ENCODE measurements at regions not wholly inside any gene's neighbourhood (a gene's known extent, or its start where the extent isn't known, plus 50 kb on each side); places are given as distances from the start of the nearest gene placed in this dataset.

GRCh38 chr1:234875953-234876855 lies 252.4 kb downstream of the TOMM20 start:
- peak; percentile 21 for DNase-seq

DNA sequence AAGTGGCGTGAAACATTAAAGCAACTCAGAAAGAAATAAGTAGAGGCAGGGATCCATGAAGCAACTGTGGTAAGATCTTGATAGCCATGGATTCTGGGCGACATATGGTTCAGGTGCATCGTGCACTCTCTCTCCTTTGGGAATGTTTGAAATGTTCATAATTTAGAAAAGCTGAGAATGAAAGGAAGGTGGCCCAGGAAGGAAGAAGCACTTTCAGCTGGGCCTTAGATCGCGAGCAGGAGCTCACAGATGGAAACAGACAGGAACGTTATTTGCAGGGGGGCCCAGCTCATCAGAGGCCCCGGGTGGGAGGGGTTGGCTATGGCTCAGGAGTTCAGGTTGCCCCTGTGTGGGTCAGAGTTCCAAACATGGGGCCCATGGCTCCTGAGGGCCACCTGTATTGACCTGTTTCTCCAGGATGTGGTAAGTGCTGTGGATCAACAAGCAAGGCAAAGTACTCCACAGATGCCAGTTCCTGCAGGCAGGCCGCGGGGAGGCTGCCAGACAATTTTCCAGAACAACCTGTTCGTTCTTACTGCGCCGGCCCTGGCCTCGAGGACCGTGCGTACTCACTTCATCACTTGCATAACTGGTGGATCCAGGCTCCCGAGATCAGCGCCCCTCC lies 253.2 kb downstream of the TOMM20 start:
- no peak for DNase-seq

DNA sequence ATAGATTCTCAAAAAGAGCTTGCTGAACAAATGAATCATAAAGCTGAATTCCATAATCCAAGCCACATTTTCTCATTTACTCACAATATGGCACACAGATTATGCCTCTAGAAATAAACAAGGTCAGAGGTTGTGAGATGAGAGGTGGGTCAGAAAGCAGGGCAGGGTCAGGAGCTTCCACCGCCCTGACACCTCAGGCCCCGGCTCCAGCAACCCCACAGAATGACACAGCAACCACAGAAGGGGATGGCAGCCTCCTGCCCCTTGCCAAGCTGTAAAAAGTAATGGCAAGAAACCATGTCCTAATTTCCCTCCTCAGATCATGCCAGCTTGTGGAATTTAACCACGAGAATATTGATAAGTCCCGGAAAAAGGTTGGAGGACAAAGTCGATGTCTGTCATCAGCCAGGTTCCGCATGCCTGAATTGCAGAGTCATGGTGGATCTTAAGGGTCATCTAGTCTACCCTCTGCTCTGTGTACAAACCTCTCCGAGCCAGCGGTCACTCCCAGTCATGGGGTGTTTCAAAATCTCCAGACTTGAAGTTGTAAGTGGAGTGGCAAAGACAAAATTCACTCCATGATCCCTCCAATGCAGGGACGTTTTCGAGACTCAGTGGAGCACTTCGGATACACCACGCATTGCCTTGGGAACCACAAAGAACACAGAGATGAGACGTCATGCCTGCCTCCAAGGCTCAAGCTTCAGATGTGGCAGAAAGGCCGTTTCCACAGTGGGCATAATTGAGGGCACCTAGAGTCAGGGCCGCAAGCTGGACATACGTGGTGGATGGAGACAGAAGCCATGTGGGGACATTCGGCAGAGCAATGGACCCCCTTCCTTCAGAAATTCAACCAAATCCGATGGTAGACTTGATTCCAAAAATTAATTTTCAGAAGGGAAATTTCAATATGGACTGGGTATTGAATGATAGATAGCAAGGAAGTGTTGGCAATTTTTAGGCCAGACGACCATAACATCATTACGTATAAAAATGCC lies 254.0 kb downstream of the TOMM20 start:
- DNase-seq = no peak

- no peak for DNase-seq
These were observed 256.8 kb downstream of the TOMM20 start for GRCh38 chr1:234871710-234872271.

- DNase-seq = no peak
These were observed 257.5 kb downstream of the TOMM20 start for GRCh38 chr1:234871039-234871709.

DNA sequence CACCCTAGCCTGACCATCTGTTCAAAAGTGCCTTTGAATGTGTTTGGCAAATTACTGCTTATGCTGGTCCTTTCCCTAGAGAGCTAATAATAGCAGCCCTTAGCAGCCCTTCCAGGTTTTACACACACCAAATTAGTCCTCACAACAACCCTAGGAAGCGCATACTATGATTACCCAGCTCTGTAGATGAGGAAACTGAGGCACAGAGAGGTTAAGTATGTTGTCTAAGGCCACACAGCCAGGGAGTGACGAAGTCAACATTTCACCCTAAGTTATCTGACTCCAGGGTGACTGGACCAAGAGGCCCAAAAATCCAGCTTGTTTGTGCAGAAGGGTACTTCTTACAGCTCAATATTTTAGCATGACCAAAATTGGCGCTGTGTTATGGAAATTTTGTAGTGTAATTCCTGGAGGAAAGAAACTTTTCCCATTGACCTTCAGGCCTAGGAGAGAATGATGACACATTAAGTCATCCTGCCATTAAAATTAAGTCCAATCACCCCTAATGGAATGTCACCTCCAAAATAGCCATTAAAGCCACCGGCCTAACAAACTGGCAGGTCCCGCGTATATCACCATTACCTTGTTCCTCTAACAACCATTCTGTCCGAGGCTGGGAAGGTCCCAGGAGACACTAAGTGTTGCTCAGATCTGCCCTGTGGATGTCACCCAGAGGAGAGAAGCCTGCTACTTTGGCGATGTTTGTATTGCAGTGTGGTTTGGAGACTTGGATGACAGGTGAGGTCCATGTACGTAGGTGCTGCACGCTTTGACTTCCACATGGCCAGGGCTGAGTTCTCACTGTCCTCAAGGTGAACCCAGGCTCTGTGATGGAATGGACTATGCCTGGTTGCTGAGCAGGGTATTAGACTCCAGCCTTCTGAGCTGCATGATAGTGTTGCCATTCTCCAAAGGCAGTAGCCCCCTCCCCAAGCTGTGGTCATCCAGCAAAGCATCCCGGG lies 258.3 kb downstream of the TOMM20 start:
- DNase-seq = no peak

GRCh38 chr1:234869182-234870019 lies 259.2 kb downstream of the TOMM20 start:
- DNase-seq = no peak

- no peak for DNase-seq
These were observed 258.5 kb upstream of the IRF2BP2 start for GRCh38 chr1:234868296-234869147.

GRCh38 chr1:234866007-234866866 lies 256.3 kb upstream of the IRF2BP2 start:
- DNase-seq = no peak

- no peak for DNase-seq
These were observed 255.4 kb upstream of the IRF2BP2 start for GRCh38 chr1:234865171-234866006.

DNA sequence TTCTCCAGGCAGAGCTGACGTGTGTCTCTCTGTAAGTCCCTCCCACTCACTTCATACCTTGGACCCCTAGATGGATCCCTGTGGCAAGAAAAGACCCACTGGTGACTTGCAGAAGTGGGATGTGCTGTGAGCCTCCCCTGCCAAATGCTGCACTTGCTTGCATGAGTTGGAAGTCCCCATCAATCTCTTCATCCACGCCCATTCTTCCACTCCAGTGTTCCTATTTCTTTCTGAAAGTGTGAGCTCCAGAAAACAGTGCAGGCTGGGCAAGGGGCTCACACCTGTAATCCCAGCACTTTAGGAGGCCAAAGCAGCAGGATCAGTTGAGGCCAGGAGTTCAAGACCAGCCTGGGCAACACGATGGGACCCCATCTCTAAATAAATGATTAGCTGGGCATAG lies 254.1 kb upstream of the IRF2BP2 start:
- no peak for DNase-seq

- DNase-seq = no peak
These were observed 253.6 kb upstream of the IRF2BP2 start for GRCh38 chr1:234863551-234863971.

DNA sequence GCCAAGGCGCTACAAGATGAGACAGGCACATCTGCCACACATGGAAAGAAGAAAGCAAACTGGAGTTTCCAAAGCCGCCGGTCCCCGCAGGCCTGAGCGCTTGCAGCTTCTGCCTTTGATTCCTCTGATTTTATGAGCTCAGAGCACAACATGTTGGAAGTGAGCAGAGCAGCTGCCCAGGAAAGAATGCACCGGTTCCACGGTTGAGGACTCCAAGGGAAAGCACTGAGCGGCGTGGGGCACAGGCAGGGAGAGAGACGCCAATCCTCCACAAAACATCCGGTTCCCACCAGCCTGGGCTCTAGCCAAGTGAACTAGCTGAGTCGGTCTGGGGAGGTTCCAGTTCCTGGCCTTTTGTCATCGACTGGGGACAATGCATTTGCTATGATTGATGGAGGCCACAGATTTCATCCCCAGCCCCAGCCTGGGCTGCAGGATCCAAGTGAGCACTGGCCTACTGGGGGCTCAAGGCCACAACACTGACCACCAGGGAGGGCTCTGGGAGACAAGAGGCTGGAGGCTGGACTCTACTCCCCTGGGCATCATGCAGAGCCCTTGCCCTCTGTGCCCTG lies 253.1 kb upstream of the IRF2BP2 start:
- peak; percentile 32 for DNase-seq

- no peak for DNase-seq
These were observed 252.5 kb upstream of the IRF2BP2 start for GRCh38 chr1:234862360-234862943.

DNA sequence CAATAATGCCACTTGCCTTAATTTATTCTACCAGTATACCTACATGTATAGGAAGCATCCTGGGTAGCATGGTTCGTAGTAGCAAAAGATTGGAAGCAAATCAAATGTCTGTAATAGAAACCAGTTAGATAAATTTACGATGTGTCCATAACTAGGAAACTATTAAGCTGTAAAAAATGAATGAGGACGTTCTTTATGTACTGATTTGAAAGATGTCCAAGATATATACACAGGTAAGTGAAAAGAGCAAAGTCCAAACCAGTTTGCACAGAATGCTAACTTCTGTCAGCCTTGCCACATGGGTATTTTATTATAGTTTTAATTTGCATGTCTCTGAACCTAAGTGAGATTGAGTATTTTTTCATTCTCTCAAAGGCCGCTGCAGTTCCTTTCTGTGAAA lies 251.8 kb upstream of the IRF2BP2 start:
- no peak for DNase-seq

DNA sequence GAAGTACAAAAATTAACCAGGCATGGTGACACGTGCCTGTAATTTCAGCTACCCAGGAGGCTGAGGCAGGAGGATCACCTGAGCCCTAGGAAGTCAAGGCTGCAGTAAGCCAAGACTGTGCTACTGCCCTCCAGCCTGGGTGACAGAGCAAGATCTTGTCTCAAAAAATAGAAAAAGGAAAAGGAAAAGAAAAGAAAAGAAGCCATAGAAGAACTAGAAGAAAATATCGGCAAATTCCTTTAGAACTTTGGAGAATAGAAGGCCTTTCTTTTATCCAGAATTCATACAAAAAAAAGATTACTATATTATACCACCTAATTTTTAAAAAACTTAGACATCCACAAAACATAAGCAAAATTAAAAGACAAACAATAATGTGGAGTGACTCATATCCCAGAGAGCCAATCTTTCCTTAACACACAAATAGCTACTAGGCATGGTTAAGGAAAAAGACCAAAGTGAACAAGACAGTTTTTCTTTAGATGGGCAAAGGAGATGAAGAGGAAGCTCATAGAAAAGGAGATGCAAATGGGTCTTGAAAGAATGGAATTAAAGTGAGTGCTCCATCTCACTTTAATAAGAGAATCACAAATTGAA lies 251.1 kb upstream of the IRF2BP2 start:
- no peak for DNase-seq
